EL (cell line): ENCODE measurements at regions not wholly inside any gene's neighbourhood (a gene's known extent, or its start where the extent isn't known, plus 50 kb on each side); places are given as distances from the start of the nearest gene placed in this dataset.
"Not testable (repeated sequence)": the region's sequence is repeated elsewhere in the genome, so short reads cannot be mapped to it uniquely, and the experiment has no call there.

Source experiments
- DNase-seq: peaks from one replicate; pipeline ENCODE4 v3.0.0-alpha.2; 2016

GRCh38 chr3:87792534-87793336 lies 266.1 kb downstream of the CGGBP1 start, which contains the start of gene HTR1F:
Gene HTR1F, plus strand, starts transcription at chr3:87792706.
- no peak for DNase-seq

- no peak for DNase-seq
These were observed 266.6 kb downstream of the CGGBP1 start for GRCh38 chr3:87792198-87792533.

GRCh38 chr3:87791248-87792027 lies 267.4 kb downstream of the CGGBP1 start:
- no peak for DNase-seq

- DNase-seq = not testable (repeated sequence)
These were observed 269.8 kb downstream of the CGGBP1 start for GRCh38 chr3:87789049-87789448.

- no peak for DNase-seq
These were observed 270.3 kb downstream of the CGGBP1 start for GRCh38 chr3:87788516-87788915.

- no peak for DNase-seq
These were observed 278.0 kb downstream of the CGGBP1 start for GRCh38 chr3:87780811-87781210.

GRCh38 chr3:87778876-87779275 lies 279.9 kb downstream of the CGGBP1 start:
- DNase-seq = no peak

- peak; percentile 33 for DNase-seq
These were observed 287.2 kb downstream of the CGGBP1 start for GRCh38 chr3:87771337-87772192.

- no peak for DNase-seq
These were observed 292.1 kb downstream of the CGGBP1 start for GRCh38 chr3:87766721-87767120.

- no peak for DNase-seq
These were observed 293.5 kb downstream of the CGGBP1 start for GRCh38 chr3:87765256-87765655.

GRCh38 chr3:87761795-87762194 lies 297.0 kb downstream of the CGGBP1 start:
- DNase-seq = no peak

- DNase-seq = no peak
These were observed 297.5 kb downstream of the CGGBP1 start for GRCh38 chr3:87761341-87761740.

GRCh38 chr3:87756616-87757015 lies 302.2 kb downstream of the CGGBP1 start:
- DNase-seq = no peak

GRCh38 chr3:87755852-87756251 lies 303.0 kb downstream of the CGGBP1 start:
- no peak for DNase-seq

GRCh38 chr3:87742250-87742649 lies 316.6 kb downstream of the CGGBP1 start:
- DNase-seq = no peak

- DNase-seq = not testable (repeated sequence)
These were observed 317.9 kb downstream of the CGGBP1 start for GRCh38 chr3:87740894-87741293.

- not testable (repeated sequence) for DNase-seq
These were observed 321.0 kb downstream of the CGGBP1 start for GRCh38 chr3:87737817-87738216.

- no peak for DNase-seq
These were observed 325.0 kb downstream of the CGGBP1 start for GRCh38 chr3:87733671-87734367.

GRCh38 chr3:87732294-87732693 lies 326.5 kb downstream of the CGGBP1 start:
- DNase-seq = no peak

- DNase-seq = no peak
These were observed 331.0 kb downstream of the CGGBP1 start for GRCh38 chr3:87727783-87728182.

- DNase-seq = no peak
These were observed 339.7 kb downstream of the CGGBP1 start for GRCh38 chr3:87719060-87719459.

- DNase-seq = no peak
These were observed 348.3 kb downstream of the CGGBP1 start for GRCh38 chr3:87710511-87710910.

GRCh38 chr3:87710028-87710427 lies 348.8 kb downstream of the CGGBP1 start:
- DNase-seq = no peak
